Right lobe of liver (tissue), 6 donors: ENCODE measurements at regions not wholly inside any gene's neighbourhood (a gene's known extent, or its start where the extent isn't known, plus 50 kb on each side); places are given as distances from the start of the nearest gene placed in this dataset.

Experiments used
- ATAC-seq, 4 donors: fragments of 200-7000 bp; cut with Tn5 transposase; one replicate each; pipeline ENCODE4 v1.9.1; 2020; ENCODE audit warnings: mild to moderate bottlenecking in 4 of 4, moderate library complexity in 4 of 4
- DNase-seq, 3 donors: peaks; one replicate each; pipeline ENCODE4 v3.0.0-alpha.2; 2020
- H3K27ac ChIP-seq, 3 donors: fragments of 200-600 bp; one replicate each; pipeline ENCODE4 v1.8.0; 2022
- H3K27me3 ChIP-seq, 2 donors: fragments of 200-600 bp; one replicate each; pipeline ENCODE4 v1.8.0; 2022
- H3K36me3 ChIP-seq, 4 donors: fragments of 200-600 bp; sonication (generic) in 1 of 4; one replicate each; pipeline versions ENCODE4 v1.5.1 to v1.8.0; 2017 to 2022; ENCODE audit warnings: control low read depth in 1 of 4
- H3K4me1 ChIP-seq, 4 donors: fragments of 200-600 bp; sonication (generic) in 1 of 4; one replicate each; pipeline versions ENCODE4 v1.5.1 to v1.8.0; 2017 to 2022; ENCODE audit warnings: control low read depth in 1 of 4
- H3K4me3 ChIP-seq, 3 donors: fragments of 200-600 bp; one replicate each; pipeline ENCODE4 v1.8.0; 2022
- H3K9me3 ChIP-seq, 4 donors: fragments of 200-600 bp; sonication (generic) in 1 of 4; one replicate each; pipeline versions ENCODE4 v1.5.1 to v1.8.0; 2017 to 2022; ENCODE audit warnings: control low read depth in 1 of 4
- POLR2A ChIP-seq: fragments of 450-650 bp; IDR thresholded peaks from one replicate; pipeline ENCODE4 v1.6.1; 2017; ENCODE audit warnings: antibody characterized with exemption, mild to moderate bottlenecking
- WGBS: methylation state at CpG from one replicate; pipeline ENCODE4 v1.1.6; 2018; ENCODE audit warnings: low coverage, low lambda C conversion rate; ENCODE audit not compliant: insufficient coverage; ENCODE audit errors: missing lambda C conversion rate; 5-methylcytosine and 5-hydroxymethylcytosine counted together
- intact Hi-C, 2 donors: fragments of 100-400 bp; cut with DNase I; formaldehyde crosslinking; loops; one replicate each; pipeline versions ENCODE4 v1.11.2 to v1.14.1; 2022
- TF ChIP-seq, protein P1 (sequence below), 4 donors: fragments of 200-600 bp in 3 of 4; fragments of 450-650 bp in 1 of 4; IDR thresholded peaks; one replicate each; pipeline versions ENCODE4 v1.5.1 to v1.8.0; 2016 to 2022; ENCODE audit warnings: antibody characterized with exemption in 4 of 4, mild to moderate bottlenecking in 2 of 4
- donor health status: DM: no; HTN: yes; CAD: no.
- donor health status: DM: no; HTN: no; CAD: no.
- donor health status: DM: no; HTN: no; CAD: no.
- donor health status: DM: no; HTN: yes; CAD: no.
- donor health status: DM: no; HTN: yes; CAD: no.

DNA sequence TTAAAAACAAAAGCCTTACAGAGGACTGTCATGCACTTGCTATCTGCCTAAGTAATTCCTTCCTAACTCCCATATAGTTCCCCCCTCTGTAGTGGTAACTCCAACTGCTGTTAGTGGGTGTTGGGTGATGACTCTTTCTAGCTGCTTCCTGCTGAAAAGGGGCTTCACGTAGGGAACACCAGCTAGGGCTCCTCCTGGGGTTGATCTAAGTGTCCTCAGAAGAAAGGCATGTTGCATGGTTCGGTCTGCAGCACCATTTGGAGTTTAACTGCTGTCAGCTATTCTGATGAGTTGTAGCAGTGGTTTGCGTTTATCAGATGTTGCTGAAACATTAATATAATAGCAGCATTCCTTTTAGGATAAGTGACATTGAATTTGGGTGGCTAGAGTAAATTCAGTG, 281.9 kb upstream of the TUSC1 start:
- DNase-seq (no peak), ATAC-seq (no peak)
- 68% methylated on average over 2 of the region's 3 CpGs for WGBS
- no peak overlapping the region for H3K27ac ChIP-seq
- no peaks in the 10 kb centered on the region for H3K27me3 ChIP-seq
- H3K36me3 ChIP-seq, result no peaks in the 10 kb centered on the region
- TF ChIP-seq, protein P1, sequence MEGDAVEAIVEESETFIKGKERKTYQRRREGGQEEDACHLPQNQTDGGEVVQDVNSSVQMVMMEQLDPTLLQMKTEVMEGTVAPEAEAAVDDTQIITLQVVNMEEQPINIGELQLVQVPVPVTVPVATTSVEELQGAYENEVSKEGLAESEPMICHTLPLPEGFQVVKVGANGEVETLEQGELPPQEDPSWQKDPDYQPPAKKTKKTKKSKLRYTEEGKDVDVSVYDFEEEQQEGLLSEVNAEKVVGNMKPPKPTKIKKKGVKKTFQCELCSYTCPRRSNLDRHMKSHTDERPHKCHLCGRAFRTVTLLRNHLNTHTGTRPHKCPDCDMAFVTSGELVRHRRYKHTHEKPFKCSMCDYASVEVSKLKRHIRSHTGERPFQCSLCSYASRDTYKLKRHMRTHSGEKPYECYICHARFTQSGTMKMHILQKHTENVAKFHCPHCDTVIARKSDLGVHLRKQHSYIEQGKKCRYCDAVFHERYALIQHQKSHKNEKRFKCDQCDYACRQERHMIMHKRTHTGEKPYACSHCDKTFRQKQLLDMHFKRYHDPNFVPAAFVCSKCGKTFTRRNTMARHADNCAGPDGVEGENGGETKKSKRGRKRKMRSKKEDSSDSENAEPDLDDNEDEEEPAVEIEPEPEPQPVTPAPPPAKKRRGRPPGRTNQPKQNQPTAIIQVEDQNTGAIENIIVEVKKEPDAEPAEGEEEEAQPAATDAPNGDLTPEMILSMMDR (IDR thresholded peaks at IDR 0.05), result no peak
- TF ChIP-seq POLR2A, result no peak
- no peaks in the 10 kb centered on the region for H3K4me1 ChIP-seq
- intact Hi-C loops, result no loop called here
- H3K4me3 ChIP-seq, result no peak overlapping the region
- no peaks in the 10 kb centered on the region for H3K9me3 ChIP-seq

DNA sequence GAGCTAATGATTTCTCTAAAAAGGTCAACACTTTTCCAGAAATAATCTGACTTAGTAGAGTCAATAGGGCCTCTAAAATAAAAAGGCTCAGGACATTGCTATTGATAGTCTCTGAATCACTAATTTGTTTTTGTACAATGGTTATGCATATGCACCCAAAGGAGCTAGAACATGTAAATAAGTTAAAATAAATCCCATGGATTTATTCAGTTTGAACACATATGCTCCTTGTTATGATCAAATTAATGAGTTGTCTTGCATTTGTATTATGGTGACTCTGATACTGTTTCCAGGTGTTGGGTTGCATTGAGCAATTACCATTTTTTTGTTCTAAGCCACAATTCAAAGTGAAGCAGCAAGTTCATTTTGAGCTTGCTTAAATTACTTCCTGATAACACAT, 276.0 kb upstream of the TUSC1 start:
- no peak for TF ChIP-seq POLR2A
- TF ChIP-seq, protein P1 (IDR thresholded peaks at IDR 0.05), result no peak
- no peak for ATAC-seq
- no peaks in the 10 kb centered on the region for H3K9me3 ChIP-seq

DNA sequence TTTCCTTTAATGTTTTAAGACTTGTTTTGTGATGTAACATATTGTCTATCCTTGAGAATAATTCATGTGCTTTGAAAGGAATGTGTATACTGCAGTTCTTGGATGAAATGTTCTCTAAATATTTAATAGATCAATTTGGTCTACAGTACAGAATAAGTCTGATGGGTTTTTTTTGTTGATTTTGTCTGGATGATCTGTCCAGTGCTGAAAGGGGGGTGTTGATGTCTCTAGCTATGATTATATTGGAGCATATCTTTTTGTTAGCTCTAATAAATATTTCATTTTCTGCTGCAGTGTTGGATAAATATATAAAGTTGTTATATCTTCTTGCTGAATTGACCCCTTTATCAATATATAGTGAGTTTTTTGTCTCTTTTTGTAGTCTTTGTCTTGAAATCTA, 269.9 kb upstream of the TUSC1 start:
- H3K36me3 ChIP-seq, result no peaks in the 10 kb centered on the region
- H3K4me1 ChIP-seq, result no peaks in the 10 kb centered on the region
- no peak overlapping the region for H3K27ac ChIP-seq
- intact Hi-C loops, result no loop called here
- no peaks in the 10 kb centered on the region for H3K27me3 ChIP-seq
- TF ChIP-seq, protein P1 (IDR thresholded peaks at IDR 0.05), result no peak
- TF ChIP-seq POLR2A, result no peak
- H3K4me3 ChIP-seq, result no peak overlapping the region
- H3K9me3 ChIP-seq, result no peaks in the 10 kb centered on the region
- ATAC-seq (no peak), DNase-seq (no peak)

More for the DNA sequence above, 276.0 kb upstream of the TUSC1 start:
- intact Hi-C loops, result no loop called here
- H3K36me3 ChIP-seq, result no peaks in the 10 kb centered on the region
- DNase-seq, result no peak
- H3K4me1 ChIP-seq, result no peaks in the 10 kb centered on the region
- no peak overlapping the region for H3K4me3 ChIP-seq
- H3K27me3 ChIP-seq, result no peaks in the 10 kb centered on the region
- H3K27ac ChIP-seq, result no peak overlapping the region

DNA sequence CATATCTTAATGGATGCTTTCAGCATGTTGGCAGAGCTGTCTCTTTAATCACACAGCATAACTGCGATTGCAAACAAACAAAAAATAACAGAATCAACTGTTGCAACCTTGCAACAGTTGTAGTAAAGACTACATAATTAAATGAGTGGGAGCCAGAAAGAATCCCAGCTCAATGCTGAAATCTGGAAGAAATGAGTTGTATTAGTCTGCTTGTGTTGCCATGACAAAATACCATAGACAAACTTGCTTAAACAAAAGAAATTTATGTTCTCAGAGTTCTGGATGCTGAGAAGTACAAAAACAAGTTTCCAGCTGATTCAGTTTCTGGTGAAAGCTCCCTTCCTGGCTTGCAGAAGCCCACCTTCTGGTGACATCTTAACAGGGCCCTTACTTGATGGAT, 260.9 kb upstream of the TUSC1 start:
- Histone ChIP-seq H3K27me3 (no peaks in the 10 kb centered on the region), H3K27ac (no peak overlapping the region), H3K4me3 (no peak overlapping the region), H3K9me3 (no peaks in the 10 kb centered on the region), H3K4me1 (no peaks in the 10 kb centered on the region), H3K36me3 (no peaks in the 10 kb centered on the region)
- intact Hi-C loops, result no loop called here
- TF ChIP-seq POLR2A, result no peak
- TF ChIP-seq, protein P1 (IDR thresholded peaks at IDR 0.05), result no peak
- ATAC-seq (no peak), DNase-seq (no peak)
- 40% methylated on average over 1 of the region's 1 CpG for WGBS

DNA sequence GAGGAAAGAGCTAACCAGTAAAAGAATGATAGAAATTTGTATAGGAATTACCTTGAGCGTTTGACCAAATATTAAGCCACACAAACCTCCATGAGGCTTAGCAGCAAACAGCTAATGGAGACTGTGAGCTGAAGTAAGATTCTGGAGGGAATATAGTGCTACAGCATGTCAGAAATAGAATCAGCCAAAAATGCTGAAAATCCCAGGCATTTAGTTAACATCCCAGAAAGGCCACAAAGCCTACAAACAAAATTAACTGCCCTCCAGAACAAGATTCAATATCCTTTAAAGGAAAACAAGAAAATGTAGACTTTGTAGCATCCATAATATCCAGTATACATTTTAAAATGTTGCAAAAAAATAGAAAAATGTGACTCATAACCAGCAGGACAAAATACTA, 257.8 kb upstream of the TUSC1 start:
- DNase-seq (no peak), ATAC-seq (no peak)
- no peak for TF ChIP-seq POLR2A
- TF ChIP-seq, protein P1 (IDR thresholded peaks at IDR 0.05), result no peak
- no peaks in the 10 kb centered on the region for H3K36me3 ChIP-seq
- H3K4me3 ChIP-seq, result no peak overlapping the region
- 58% methylated on average over 1 of the region's 1 CpG for WGBS
- intact Hi-C loops, result no loop called here
- no peaks in the 10 kb centered on the region for H3K27me3 ChIP-seq
- no peaks in the 10 kb centered on the region for H3K4me1 ChIP-seq
- no peaks in the 10 kb centered on the region for H3K9me3 ChIP-seq
- H3K27ac ChIP-seq, result no peak overlapping the region
